GM18868 (cell line): ENCODE measurements at regions not wholly inside any gene's neighbourhood (a gene's known extent, or its start where the extent isn't known, plus 50 kb on each side); places are given as distances from the start of the nearest gene placed in this dataset.
A peak's percentile ranks its signal among the peaks of the same experiment; 100 is the strongest.
"Not testable (repeated sequence)": the region's sequence is repeated elsewhere in the genome, so short reads cannot be mapped to it uniquely, and the experiment has no call there.

Source experiments
- ATAC-seq: cut with Tn5 transposase; IDR thresholded peaks from one replicate; pipeline ENCODE4 v1.9.1; 2021; ENCODE audit warnings: mild to moderate bottlenecking, moderate library complexity; ENCODE audit not compliant: unreplicated experiment

GRCh38 chr6:11457422-11457821 is 80.1 kb upstream of the TMEM170B start:
- not testable (repeated sequence) for ATAC-seq

- ATAC-seq = not testable (repeated sequence)
Measured at GRCh38 chr6:11452106-11452505, 85.4 kb upstream of the TMEM170B start.

- no peak for ATAC-seq
Measured at GRCh38 chr6:11450037-11450436, 87.5 kb upstream of the TMEM170B start.

GRCh38 chr6:11449408-11449807 is 88.1 kb upstream of the TMEM170B start:
- ATAC-seq = no peak

- ATAC-seq = no peak
Measured at GRCh38 chr6:11448038-11448437, 89.5 kb upstream of the TMEM170B start.

GRCh38 chr6:11447265-11447664 is 90.3 kb upstream of the TMEM170B start:
- no peak for ATAC-seq

- ATAC-seq = no peak
Measured at GRCh38 chr6:11445146-11445545, 92.4 kb upstream of the TMEM170B start.

GRCh38 chr6:11443125-11443524 is 94.4 kb upstream of the TMEM170B start:
- ATAC-seq = not testable (repeated sequence)

- no peak for ATAC-seq
Measured at GRCh38 chr6:11442495-11442894, 95.1 kb upstream of the TMEM170B start.

GRCh38 chr6:11439876-11440275 is 97.7 kb upstream of the TMEM170B start:
- ATAC-seq = no peak

- no peak for ATAC-seq
Measured at GRCh38 chr6:11439017-11439420, 98.5 kb upstream of the TMEM170B start.

- ATAC-seq = no peak
Measured at GRCh38 chr6:11437824-11438459, 99.6 kb upstream of the TMEM170B start.

- ATAC-seq = no peak
Measured at GRCh38 chr6:11436508-11437096, 100.9 kb upstream of the TMEM170B start.

- no peak for ATAC-seq
Measured at GRCh38 chr6:11434565-11435326, 102.8 kb upstream of the TMEM170B start.

GRCh38 chr6:11433860-11434259 is 103.7 kb upstream of the TMEM170B start:
- no peak for ATAC-seq

GRCh38 chr6:11432713-11433450 is 104.7 kb upstream of the TMEM170B start:
- no peak for ATAC-seq

- no peak for ATAC-seq
Measured at GRCh38 chr6:11432091-11432490, 105.5 kb upstream of the TMEM170B start.

- no peak for ATAC-seq
Measured at GRCh38 chr6:11431455-11431937, 106.1 kb upstream of the TMEM170B start.

GRCh38 chr6:11430036-11430435 is 107.5 kb upstream of the TMEM170B start:
- ATAC-seq = no peak

- ATAC-seq = peak; percentile 32
Measured at GRCh38 chr6:11429577-11429976, 108.0 kb upstream of the TMEM170B start.

- ATAC-seq = peak; percentile 66
Measured at GRCh38 chr6:11428895-11429294, 108.7 kb upstream of the TMEM170B start.
